OCI-LY1 (cell line): ENCODE measurements at regions not wholly inside any gene's neighbourhood (a gene's known extent, or its start where the extent isn't known, plus 50 kb on each side); places are given as distances from the start of the nearest gene placed in this dataset.

ENCODE experiments used
- H2AFZ ChIP-seq: fragments of 200-600 bp; sonication (generic), shearing (Covaris generic); 2 replicates; pipeline ENCODE4 v1.6.0; 2014; ENCODE audit warnings: antibody characterized with exemption, mild to moderate bottlenecking, low read length
- H3F3A ChIP-seq: fragments of 200-600 bp; sonication (generic), shearing (Covaris generic); 2 replicates; pipeline ENCODE4 v1.6.0; 2014; ENCODE audit warnings: mild to moderate bottlenecking, antibody characterized with exemption, low read length, moderate library complexity; ENCODE audit not compliant: insufficient read depth
- H3K27ac ChIP-seq: fragments of 200-600 bp; sonication (generic); 2 replicates; pipeline ENCODE4 v1.5.1; 2014; ENCODE audit warnings: low read length, mixed run types, mild to moderate bottlenecking, low read depth; ENCODE audit not compliant: poor library complexity, severe bottlenecking
- H3K27me3 ChIP-seq: fragments of 200-600 bp; sonication (generic); 2 replicates; pipeline ENCODE4 v1.6.0; 2014; ENCODE audit warnings: antibody characterized with exemption, mild to moderate bottlenecking, low read length, moderate library complexity; ENCODE audit not compliant: insufficient read depth
- H3K36me3 ChIP-seq: fragments of 200-600 bp; sonication (generic); 2 replicates; pipeline ENCODE4 v1.6.1; 2014; ENCODE audit warnings: mild to moderate bottlenecking, antibody characterized with exemption, low read length, moderate library complexity, mixed read lengths; ENCODE audit not compliant: insufficient read depth
- H3K4me1 ChIP-seq: fragments of 200-600 bp; sonication (generic); 2 replicates; pipeline ENCODE4 v1.5.1; 2014; ENCODE audit warnings: mild to moderate bottlenecking, low read length, moderate library complexity; ENCODE audit not compliant: insufficient read depth, severe bottlenecking
- H3K4me2 ChIP-seq: fragments of 200-600 bp; sonication (generic), shearing (Covaris generic); 2 replicates; pipeline ENCODE4 v1.6.1; 2014; ENCODE audit warnings: low read length
- H3K4me3 ChIP-seq: fragments of 200-600 bp; sonication (generic); 2 replicates; pipeline ENCODE4 v1.5.1; 2014; ENCODE audit warnings: low read length, low read depth, mild to moderate bottlenecking, mixed read lengths; ENCODE audit not compliant: poor library complexity, severe bottlenecking
- H3K79me2 ChIP-seq: fragments of 200-600 bp; shearing (Covaris generic); 2 replicates; pipeline ENCODE4 v1.6.1; 2016; ENCODE audit warnings: mixed run types, low read length, mixed read lengths; ENCODE audit not compliant: insufficient read depth
- H3K9ac ChIP-seq: fragments of 200-600 bp; sonication (generic), shearing (Covaris generic); 2 replicates; pipeline ENCODE4 v1.6.1; 2014; ENCODE audit warnings: mild to moderate bottlenecking, low read length, mixed read lengths
- H3K9me2 ChIP-seq: fragments of 200-600 bp; sonication (generic), shearing (Covaris generic); 2 replicates; pipeline ENCODE4 v1.6.1; 2014; ENCODE audit warnings: low read depth, mild to moderate bottlenecking, low read length, mixed read lengths
- H3K9me3 ChIP-seq: fragments of 200-600 bp; shearing (Covaris generic); 2 replicates; pipeline ENCODE4 v1.6.1; 2014; ENCODE audit warnings: low read length, mixed read lengths
- H4K20me1 ChIP-seq: fragments of 200-600 bp; sonication (generic), shearing (Covaris generic); 2 replicates; pipeline ENCODE4 v1.6.0; 2016; ENCODE audit warnings: mild to moderate bottlenecking, low read length; ENCODE audit not compliant: insufficient read depth
- CTCF ChIP-seq: fragments of 200-600 bp; sonication (generic), shearing (Covaris generic); IDR thresholded peaks from 2 replicates; pipeline ENCODE4 v1.5.1; 2017; ENCODE audit warnings: mild to moderate bottlenecking, antibody characterized with exemption, low read length, moderate library complexity, mixed read lengths
- EZH2 ChIP-seq: fragments of 200-600 bp; sonication (generic), shearing (Covaris generic); IDR thresholded peaks from 2 replicates; pipeline ENCODE4 v1.8.0; 2017; ENCODE audit warnings: borderline replicate concordance, mixed run types, mild to moderate bottlenecking, antibody characterized with exemption, low read length, moderate library complexity, mixed read lengths

GRCh38 chr6:3908961-3909360 lies 59.8 kb downstream of the FAM50B start:
- TF ChIP-seq CTCF (no peak), EZH2 (no peak)
- H3K9ac ChIP-seq = no peak overlapping the region
- H3K4me3 ChIP-seq = no peak overlapping the region
- no peak overlapping the region for H3K27ac ChIP-seq
- H3K4me2 ChIP-seq = no peak overlapping the region
- H3F3A ChIP-seq = no peaks in the 10 kb centered on the region
- H4K20me1 ChIP-seq = no peaks in the 10 kb centered on the region
- no peaks in the 10 kb centered on the region for H3K9me3 ChIP-seq
- no peaks in the 10 kb centered on the region for H3K4me1 ChIP-seq
- no peaks in the 10 kb centered on the region for H3K9me2 ChIP-seq
- H3K79me2 ChIP-seq = no peaks in the 10 kb centered on the region
- no peak overlapping the region for H2AFZ ChIP-seq
- H3K36me3 ChIP-seq = no peaks in the 10 kb centered on the region
- H3K27me3 ChIP-seq = peaks cover 6% of the 10 kb centered on the region

- H3K27ac ChIP-seq = no peak overlapping the region
- H3K9me3 ChIP-seq = no peaks in the 10 kb centered on the region
- no peak overlapping the region for H2AFZ ChIP-seq
- no peak overlapping the region for H3K4me3 ChIP-seq
- no peaks in the 10 kb centered on the region for H3K36me3 ChIP-seq
- no peaks in the 10 kb centered on the region for H3K79me2 ChIP-seq
- no peaks in the 10 kb centered on the region for H4K20me1 ChIP-seq
- H3K4me2 ChIP-seq = no peak overlapping the region
- no peaks in the 10 kb centered on the region for H3K4me1 ChIP-seq
- H3K9ac ChIP-seq = no peak overlapping the region
- H3K27me3 ChIP-seq = peaks cover 11% of the 10 kb centered on the region
- H3K9me2 ChIP-seq = no peaks in the 10 kb centered on the region
- no peaks in the 10 kb centered on the region for H3F3A ChIP-seq
- TF ChIP-seq CTCF = no peak
- no peak for TF ChIP-seq EZH2
These were observed 61.0 kb downstream of the FAM50B start for GRCh38 chr6:3910106-3910663.

GRCh38 chr6:3911130-3911529 lies 62.0 kb downstream of the FAM50B start:
- H3K4me2 ChIP-seq = no peak overlapping the region
- no peak for TF ChIP-seq CTCF
- TF ChIP-seq EZH2 = no peak

More at GRCh38 chr6:3911130-3911529, 62.0 kb downstream of the FAM50B start:
- Histone ChIP-seq H3K4me1 (no peaks in the 10 kb centered on the region), H3K9me3 (no peaks in the 10 kb centered on the region), H3K79me2 (no peaks in the 10 kb centered on the region), H4K20me1 (no peaks in the 10 kb centered on the region), H2AFZ (no peak overlapping the region), H3K4me3 (no peak overlapping the region), H3K27me3 (peaks cover 11% of the 10 kb centered on the region), H3K36me3 (no peaks in the 10 kb centered on the region), H3F3A (no peaks in the 10 kb centered on the region), H3K9me2 (no peaks in the 10 kb centered on the region), H3K27ac (no peak overlapping the region), H3K9ac (no peak overlapping the region)
